GM21390 (cell line): ENCODE measurements at regions not wholly inside any gene's neighbourhood (a gene's known extent, or its start where the extent isn't known, plus 50 kb on each side); places are given as distances from the start of the nearest gene placed in this dataset.
A peak's percentile ranks its signal among the peaks of the same experiment; 100 is the strongest.
"Not testable (repeated sequence)": the region's sequence is repeated elsewhere in the genome, so short reads cannot be mapped to it uniquely, and the experiment has no call there.

Experiments
- ATAC-seq: cut with Tn5 transposase; IDR thresholded peaks from one replicate; pipeline ENCODE4 v1.9.1; 2021; ENCODE audit not compliant: unreplicated experiment

DNA sequence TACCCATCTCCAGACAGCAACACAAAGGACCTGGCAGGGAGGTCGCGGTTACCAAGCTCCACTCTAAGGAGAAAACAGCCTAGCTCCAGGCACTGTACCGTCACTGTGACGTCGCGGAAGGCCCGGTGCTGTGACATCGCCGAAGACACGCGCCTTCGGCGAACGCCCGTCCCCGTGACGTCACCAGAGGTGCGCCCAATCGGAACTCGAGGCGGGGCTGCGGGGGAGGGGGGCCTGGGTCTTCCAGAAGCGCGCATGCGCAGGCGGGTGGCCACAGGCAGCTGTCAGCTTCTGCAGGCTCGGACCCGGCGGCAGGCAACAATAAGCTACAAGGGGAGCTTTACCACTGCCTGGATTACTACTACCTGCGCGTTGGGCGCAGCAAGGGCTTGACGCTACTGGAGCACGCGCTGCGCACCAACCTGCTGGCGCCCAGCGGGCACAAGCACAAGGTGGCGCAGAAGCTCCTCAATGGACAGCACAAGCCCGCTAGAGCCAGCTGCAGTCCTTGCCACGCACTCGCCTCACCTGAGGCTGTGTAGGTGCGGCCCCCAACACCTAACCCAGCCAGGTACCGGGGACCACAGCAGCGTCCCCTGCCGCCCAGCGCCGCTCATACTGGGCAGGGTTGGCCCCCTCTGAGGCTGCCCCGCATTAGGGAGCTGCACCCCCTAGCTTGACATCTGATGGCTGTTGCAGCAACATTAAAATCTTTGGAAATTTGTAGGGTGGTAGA lies 208.4 kb downstream of the TPST1 start:
- ATAC-seq: peak; percentile 66

DNA sequence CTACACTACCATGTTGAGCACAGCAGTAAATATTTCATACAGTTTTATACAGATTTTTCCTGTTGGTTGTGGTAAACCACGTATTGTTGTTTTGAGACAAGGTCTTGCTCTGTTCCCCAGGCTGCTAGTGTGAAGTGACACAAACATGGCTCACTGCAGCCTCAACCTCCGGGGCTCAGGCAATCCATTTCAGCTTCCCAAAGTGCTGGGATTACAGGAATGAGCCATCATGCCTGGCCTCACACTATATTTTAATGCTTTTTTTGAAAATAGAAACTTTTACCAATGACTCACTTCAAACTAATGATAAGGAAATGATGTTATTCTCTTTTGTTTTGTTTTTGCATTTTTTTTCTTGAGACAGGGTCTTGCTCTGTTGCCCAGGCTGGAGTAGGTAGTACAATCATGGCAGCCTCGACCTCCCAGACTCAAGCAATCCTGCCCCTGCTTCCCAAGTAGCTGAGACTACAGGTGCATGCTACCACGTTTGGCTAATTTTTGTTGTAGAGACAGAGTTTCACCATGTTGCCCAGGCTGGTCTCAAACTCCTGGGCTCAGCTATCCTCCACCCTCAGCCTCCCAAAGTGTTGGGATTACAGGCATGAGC lies 210.6 kb downstream of the TPST1 start:
- no peak for ATAC-seq

DNA sequence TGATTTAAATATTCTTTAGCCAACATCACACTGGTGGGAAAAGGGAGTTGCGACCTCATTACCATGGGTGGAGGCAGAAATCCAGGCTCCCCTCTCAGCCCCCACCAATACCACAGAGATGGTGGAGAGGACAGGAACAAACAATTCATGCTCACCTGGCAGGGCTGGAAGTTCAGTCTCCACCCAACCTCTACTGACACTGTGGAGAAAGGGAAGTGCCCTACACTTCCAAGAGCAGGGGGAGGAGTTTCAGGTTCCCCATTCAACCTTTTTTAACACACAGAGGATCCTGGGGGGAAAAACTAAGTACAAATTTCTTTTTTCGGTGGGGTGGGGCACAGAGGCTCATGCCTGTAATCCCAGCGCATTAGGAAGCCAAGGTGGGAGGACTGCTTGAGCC lies 210.1 kb upstream of the KCTD7 start:
- no peak for ATAC-seq

DNA sequence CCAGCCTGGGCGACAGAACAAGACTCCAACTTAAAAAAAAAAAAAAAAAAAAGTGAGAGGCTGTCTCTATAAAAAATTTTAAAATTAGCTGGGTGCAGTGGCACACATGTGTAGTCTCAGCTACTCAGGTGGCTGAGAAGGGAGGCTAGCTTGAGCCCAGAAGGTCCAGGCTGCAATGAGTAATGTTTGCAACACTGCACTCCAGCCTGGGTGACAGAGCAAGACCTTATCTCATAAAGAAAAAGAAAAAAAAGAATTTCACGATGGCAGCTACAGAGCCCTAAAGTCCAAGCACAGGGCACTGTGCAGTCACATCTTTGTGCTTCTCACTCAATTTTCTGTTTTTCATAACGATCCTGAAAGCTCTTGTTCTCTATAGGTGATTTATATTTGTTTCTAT lies 209.5 kb upstream of the KCTD7 start:
- no peak for ATAC-seq

DNA sequence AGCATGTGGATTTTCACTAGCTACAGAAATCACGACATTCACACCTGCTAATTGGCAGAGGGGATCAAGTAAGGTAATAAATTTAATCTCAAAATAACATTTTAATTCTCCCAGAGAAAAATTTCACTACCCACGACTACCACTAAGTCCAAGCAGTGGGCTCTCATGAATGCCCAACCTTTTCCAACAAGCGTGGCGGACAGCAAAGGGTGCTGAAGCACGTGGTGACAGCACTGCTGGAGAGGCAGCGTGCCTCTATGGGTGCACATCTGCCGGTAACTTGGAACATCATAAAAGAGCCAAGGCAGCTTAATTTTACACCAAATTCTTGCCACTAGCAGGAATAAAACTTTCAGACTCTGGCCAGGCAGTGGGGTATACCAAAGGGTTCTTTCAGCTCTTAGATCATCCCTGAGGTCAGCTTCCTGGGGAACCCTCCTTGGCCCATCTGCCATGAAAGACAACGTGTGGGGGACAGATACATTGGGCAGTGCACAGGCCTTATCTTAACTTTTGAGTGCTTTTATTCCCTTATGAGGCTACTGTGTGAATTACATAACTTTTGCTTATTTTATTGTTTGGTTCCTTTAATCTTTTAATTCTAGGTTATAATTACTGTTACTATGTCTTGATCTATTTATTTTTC lies 206.7 kb upstream of the KCTD7 start:
- ATAC-seq: no peak

DNA sequence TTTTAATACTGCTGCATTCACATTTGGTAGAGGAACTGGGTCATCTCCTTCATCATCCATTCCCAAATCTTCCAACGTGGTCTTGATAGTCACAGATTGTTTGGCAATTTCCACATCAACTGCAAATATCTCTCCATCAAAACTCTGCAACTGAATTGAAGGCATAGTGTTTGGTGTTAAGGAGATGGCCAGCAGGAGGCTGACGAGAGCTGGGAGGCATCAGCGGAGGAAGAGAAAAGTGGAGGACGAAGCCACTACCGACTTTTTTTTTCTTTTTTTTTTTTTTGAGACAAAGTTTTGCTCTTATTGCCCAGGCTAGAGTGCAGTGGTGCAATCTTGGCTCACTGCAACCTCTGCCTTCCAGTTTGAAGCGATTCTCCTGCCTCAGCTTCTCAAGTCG lies 205.0 kb upstream of the KCTD7 start:
- ATAC-seq: no peak

DNA sequence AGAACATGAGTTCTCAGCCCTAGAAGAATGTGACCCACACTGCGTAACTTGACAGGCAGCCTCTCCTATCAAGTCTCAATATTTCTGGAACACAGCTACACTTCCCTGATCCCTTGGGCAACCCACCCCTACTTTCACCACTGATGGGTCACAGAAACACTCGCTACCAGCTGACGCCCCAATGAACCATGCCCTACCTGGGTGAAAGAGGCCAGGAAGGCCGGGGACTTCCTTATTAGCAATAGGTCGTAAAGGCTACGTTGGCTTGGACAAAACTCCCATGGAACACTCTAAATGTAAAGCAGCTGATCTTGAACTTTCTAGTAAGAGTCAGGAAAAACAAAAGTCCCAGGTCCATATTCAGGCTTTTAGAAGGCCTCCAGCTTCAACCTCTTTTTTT lies 202.3 kb upstream of the KCTD7 start:
- no peak for ATAC-seq

DNA sequence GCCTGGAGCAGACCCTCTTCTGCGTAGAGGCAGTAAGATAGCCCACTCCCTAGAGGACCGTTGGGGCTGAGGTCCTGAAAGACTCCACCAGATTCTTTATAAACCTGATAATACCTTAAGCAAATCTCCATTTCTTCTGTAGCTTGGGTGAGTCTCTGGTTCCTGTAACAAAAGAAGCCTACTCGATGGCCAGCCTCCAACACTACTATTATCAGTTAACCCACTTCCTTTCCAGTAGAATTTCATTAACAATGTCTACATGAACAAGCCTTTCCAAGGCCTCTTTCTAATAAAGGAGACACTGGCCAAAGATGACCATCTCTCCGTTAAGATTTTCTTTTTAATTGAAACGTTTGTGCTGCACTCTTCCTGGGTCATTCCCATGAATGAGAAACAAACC lies 201.7 kb upstream of the KCTD7 start:
- no peak for ATAC-seq

DNA sequence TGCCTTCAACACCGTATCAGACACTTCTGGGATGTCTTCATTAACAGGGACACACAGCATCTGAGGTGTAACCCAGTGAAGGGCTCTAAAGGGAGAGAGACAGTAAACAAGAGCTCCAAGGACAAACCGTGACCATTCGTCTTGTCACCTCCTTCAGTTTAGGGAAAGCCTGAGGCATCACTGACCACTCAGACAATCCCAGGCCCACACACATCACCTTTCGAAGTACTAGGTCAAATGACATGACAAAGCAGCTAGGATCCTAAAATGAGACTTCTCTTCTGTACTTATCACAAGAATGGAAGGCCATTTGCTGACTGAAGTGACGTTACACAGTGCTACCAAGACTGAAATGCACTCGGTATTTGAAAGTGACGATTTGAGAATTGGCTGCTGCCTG lies 200.7 kb upstream of the KCTD7 start:
- ATAC-seq: no peak

DNA sequence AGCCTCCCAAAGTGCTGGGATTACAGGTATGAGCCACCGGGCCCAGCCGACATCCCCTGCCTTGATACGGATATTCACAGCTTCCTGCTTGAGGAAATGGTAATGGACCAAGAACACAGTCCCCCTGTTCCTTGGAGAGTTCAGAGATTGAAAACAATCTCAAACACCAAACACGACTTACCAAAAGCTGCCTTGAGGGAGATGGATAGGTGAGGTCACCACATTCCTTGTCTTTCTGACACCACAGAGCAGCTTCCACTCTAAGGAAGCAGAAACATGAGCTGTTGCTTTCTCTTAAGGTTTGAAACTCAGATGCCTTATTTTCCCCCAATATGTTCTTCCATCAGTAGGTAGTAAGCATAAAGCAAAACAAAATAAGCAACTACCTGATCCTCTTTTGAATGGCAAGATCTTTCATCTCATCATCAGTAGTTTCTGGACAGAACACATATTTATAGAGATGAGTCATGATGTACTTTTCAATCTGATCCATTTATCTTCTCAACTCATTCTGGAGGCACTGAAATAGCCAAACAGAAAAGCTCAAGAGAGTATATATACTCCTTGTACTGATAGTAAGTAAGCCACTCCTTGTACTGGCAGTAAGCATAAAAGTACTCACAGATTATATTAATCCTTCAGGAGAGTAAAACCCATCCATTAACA lies 199.1 kb upstream of the KCTD7 start:
- no peak for ATAC-seq

DNA sequence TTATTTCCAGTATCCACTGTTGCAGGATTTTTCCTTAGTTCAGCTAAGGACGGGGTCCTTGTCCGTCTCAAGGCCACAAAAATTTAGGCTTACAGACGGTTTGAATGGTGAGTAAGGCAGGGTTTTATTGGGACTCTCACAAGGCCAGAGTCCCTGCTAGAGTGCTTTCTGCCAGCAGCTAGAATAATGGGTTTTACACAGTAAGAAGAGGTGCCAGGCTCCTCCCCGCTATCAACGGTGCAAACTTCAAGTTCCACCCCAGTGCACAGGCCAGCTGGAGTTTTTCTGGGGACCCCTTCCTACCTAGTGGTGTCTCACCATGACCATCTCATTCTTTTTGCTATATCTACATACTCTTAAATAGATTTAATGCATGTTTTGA lies 198.5 kb upstream of the KCTD7 start:
- no peak for ATAC-seq

DNA sequence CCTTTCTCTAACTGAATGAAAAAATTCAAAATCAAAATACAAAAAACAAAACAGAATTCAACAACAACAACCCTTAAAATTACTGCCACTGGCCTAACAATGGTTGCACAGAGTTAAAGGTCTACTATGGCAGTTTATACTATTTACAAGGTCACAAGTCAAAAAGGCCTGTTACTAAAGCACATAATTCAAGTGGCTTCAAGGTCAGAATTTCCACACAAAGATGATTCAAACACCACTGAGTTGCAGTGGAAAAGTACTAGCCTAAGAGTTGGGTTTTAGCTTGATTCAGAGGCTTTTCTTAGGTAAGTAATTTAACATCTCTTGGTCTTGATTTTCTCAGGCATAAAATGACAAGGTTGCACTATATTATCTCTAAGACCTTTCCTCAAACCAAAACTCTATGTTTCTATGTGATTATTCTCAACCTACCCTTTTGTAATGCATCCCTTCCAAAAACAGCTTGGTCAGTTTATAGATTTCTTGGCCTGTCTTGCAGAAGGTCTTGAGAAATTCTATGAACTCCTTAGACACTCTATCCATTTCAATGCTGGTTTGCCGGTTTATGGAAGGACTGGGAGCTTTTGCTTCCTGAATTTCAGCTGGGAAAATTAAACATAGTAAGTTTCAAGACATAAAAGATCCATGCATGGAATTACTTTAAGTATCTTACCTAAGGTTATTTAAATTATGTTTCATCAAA lies 189.8 kb upstream of the KCTD7 start:
- not testable (repeated sequence) for ATAC-seq

DNA sequence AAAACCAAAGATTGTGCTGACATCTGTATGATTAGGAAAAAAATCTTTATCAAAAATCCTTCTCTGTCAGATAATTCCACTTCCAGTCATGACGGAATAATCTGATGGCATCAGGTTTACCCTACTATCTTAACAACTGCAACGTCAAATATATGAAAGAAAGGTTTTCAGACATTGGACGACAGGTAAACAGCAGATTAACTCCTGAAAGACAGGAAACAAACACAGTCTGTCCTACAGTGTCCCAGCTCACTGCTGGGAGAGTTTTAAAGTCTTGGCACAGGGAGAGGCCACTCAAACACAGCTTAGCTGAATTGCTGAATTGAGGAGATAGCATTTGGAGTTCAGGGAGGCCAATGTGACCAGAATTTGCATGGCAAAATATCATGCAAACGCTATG lies 186.3 kb upstream of the KCTD7 start:
- no peak for ATAC-seq

DNA sequence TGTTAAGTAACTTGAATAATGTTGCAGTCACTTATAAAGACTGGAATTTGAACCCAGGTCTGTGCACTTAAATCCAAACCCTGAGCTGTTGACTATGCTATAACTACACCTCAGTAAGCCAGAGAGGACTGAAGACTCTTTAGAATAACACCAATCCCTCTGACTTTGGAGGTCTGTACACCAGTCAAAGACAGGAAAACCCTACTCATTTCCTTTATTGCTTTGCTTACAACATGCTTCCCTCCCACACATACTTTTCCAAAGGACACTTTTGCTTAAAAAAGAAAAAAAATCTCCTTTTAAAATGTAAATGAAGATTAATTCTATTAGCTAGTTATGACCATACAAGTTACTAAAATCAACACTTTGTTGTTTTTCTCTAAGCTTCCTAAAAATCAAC lies 184.7 kb upstream of the KCTD7 start:
- ATAC-seq: no peak

DNA sequence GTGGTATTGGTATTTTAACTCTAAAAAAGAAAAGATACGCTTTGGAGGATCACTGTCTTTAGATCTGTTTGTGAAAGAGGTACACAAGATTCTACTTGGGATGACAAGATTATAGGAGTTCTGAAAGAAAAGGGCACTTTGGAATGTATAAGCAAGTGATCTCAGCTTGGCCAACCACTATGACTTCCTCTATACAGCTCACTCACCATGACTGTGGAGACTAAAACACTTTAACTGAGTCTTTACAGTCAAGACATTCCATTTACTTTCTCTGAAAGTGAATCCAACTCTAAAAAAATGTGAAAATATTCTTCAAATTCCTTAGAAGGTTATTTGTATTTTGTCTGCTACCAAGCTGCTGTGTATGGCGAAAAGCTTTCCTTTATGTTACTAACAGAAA lies 181.7 kb upstream of the KCTD7 start:
- not testable (repeated sequence) for ATAC-seq

DNA sequence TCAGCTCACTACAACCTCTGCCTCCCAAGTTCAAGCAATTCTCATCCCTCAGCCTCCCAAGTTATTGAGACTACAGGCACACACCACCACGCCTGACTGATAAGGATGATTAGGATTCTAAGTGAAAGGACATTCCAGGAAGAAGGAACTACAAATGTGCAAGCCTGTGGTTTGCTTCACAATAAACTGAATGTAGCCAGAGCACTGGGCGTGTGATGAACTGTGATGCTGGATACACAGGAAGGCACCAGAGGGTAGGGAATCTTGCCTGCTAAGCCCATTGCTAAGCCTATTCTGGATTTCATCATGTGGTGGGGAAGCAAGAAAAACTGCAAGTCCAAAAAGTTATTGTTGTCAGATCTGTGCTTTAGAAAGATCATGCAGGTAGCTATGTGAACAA lies 177.9 kb upstream of the KCTD7 start:
- not testable (repeated sequence) for ATAC-seq

DNA sequence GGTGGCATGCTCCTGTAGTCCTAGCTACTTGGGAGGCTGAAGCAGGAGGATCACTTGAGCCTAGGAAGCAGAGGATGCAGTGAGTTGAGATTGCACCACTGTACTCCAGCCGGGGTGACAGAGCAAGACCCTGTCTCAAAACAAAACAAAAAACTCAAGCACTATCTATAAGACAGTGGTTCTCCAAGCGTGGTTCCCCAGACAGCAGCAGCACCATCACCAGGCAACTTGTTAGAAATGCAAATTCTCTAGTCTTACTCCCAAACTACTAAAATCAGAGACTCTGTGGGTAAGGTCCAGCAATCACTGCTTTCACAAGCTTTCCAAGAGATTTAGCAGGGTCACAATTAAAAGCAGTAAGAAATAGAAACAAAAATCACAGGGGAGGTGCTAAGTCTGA lies 177.0 kb upstream of the KCTD7 start:
- ATAC-seq: peak; percentile 67

DNA sequence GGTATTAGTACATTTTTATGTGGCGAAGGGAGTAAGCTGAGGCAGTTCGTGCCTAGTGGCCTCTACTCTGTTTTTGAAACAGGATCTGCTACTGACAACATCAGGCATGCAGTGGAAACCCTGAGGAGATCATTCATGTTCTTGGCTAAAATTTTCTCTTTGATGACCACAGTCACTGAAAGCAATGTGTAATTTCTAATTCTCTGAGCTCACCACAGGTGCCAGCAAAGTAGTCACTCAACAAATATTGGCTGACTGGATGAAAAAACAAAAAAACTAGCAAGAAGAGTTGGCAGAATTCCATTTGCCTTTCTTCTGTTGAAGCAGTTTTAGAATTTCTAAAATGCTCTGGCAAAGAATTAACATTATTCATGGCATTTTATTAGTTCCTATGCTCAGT lies 176.5 kb upstream of the KCTD7 start:
- ATAC-seq: peak; percentile 34

DNA sequence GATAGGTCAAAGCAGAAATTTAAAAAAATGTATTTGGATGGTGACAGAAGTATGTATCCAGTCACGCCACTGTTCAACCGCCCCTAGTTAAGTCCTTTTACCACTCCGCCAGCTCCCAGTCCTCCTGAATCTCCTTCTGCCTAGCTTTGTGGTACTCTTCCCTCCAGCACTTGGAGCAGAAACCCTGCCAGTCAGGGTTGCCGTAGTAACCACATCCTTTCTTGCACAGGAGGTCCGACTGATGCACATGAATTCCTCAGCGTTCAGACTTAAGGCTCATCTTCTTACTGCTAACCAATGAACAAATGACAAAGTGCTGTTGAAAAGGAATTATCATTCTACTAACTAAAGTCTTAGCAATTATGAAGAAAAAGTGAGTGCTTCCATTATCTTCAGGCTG lies 175.3 kb upstream of the KCTD7 start:
- ATAC-seq: no peak

DNA sequence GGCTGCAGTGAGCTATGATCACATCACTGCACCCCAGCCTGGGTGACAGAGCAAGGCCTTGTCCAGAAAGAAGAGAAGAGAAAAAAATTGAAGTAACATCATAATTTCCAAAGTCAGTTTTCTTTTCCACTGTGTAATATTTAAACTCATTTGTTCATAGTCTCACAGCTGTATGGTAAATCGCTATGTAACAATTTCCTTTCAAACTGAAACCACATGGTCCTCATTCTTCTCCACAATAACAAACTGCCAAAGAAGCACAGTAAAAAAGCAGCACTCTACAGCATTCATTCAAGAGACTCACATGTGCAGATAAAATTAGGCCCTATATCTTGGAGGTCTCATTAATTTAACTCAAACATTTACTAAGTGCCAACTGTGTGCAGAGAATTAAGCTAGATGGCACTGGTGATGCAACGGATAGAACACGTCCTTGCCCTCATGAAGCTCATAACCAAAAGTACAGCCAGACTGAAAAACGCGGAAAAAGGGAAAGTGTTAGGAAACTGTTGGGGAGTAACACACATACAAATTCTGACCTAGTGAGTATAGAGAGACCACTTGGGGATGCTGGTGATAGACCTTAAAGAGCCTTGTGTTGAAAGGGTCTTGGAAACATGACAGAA lies 174.0 kb upstream of the KCTD7 start:
- no peak for ATAC-seq

DNA sequence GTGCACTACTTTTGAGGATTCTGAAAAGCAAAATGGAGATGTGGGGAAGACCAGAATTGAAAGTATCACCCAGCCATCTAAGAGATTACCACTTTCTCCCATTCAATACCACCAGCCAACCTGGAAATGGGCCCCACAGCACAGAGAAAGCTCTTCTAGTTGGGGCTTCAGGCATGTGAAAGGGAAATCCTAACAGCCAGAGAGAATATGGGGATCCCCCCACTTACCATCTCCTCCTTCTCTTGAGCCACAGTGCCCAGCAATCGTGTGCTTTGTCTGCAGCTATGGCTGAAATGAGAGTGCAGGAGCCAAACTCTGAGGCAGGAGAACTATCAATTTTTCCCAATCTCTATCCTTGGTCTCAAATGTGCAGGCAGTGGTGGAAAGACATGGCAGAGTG lies 173.2 kb upstream of the KCTD7 start:
- not testable (repeated sequence) for ATAC-seq
